Activated T-helper 9 cell treated with anti-CD3 and anti-CD28 coated beads, Interleukin-2, amount 50 U/mL, for 16 hours (primary cell): ENCODE measurements at regions not wholly inside any gene's neighbourhood (a gene's known extent, or its start where the extent isn't known, plus 50 kb on each side); places are given as distances from the start of the nearest gene placed in this dataset.
"Not testable (repeated sequence)": the region's sequence is repeated elsewhere in the genome, so short reads cannot be mapped to it uniquely, and the experiment has no call there.

ENCODE experiments used
- DNase-seq: peaks from one replicate; pipeline ENCODE4 v3.0.0-alpha.2; 2020; ENCODE audit warnings: low read depth

GRCh38 chr14:71396050-71396677 lies 488.9 kb downstream of the PCNX1 start:
- DNase-seq = no peak

GRCh38 chr14:71397371-71397770 lies 490.1 kb downstream of the PCNX1 start:
- no peak for DNase-seq

GRCh38 chr14:71398450-71398849 lies 491.2 kb downstream of the PCNX1 start:
- no peak for DNase-seq

- no peak for DNase-seq
Observed at GRCh38 chr14:71399057-71399487, 491.8 kb downstream of the PCNX1 start.

- no peak for DNase-seq
Observed at GRCh38 chr14:71400871-71401321, 493.6 kb downstream of the PCNX1 start.

- not testable (repeated sequence) for DNase-seq
Observed at GRCh38 chr14:71402415-71402814, 495.2 kb downstream of the PCNX1 start.

- no peak for DNase-seq
Observed at GRCh38 chr14:71403656-71404055, 496.4 kb downstream of the PCNX1 start.

GRCh38 chr14:71405676-71406075 lies 498.4 kb downstream of the PCNX1 start:
- no peak for DNase-seq

GRCh38 chr14:71408362-71409030 lies 501.2 kb downstream of the PCNX1 start:
- no peak for DNase-seq

- no peak for DNase-seq
Observed at GRCh38 chr14:71410578-71411284, 503.5 kb downstream of the PCNX1 start.

GRCh38 chr14:71411285-71411595 lies 504.0 kb downstream of the PCNX1 start:
- DNase-seq = no peak

- DNase-seq = no peak
Observed at GRCh38 chr14:71411738-71412137, 504.5 kb downstream of the PCNX1 start.

- DNase-seq = no peak
Observed at GRCh38 chr14:71414631-71415403, 507.6 kb downstream of the PCNX1 start.

- no peak for DNase-seq
Observed at GRCh38 chr14:71415404-71415690, 508.1 kb downstream of the PCNX1 start.

- no peak for DNase-seq
Observed at GRCh38 chr14:71416392-71416791, 509.1 kb downstream of the PCNX1 start.

GRCh38 chr14:71418532-71419245 lies 511.4 kb downstream of the PCNX1 start:
- DNase-seq = no peak

GRCh38 chr14:71423481-71423880 lies 508.7 kb upstream of the RGS6 start:
- no peak for DNase-seq

GRCh38 chr14:71424941-71425340 lies 507.3 kb upstream of the RGS6 start:
- no peak for DNase-seq

GRCh38 chr14:71426001-71426400 lies 506.2 kb upstream of the RGS6 start:
- no peak for DNase-seq

- no peak for DNase-seq
Observed at GRCh38 chr14:71429902-71430301, 502.3 kb upstream of the RGS6 start.

- DNase-seq = no peak
Observed at GRCh38 chr14:71430321-71430677, 501.9 kb upstream of the RGS6 start.

- DNase-seq = no peak
Observed at GRCh38 chr14:71430678-71431376, 501.4 kb upstream of the RGS6 start.
